GM23338 (cell line): ENCODE measurements at regions not wholly inside any gene's neighbourhood (a gene's known extent, or its start where the extent isn't known, plus 50 kb on each side); places are given as distances from the start of the nearest gene placed in this dataset.

Experiments
- ATAC-seq: fragments of 200-7000 bp; cut with Tn5 transposase; 3 replicates; pipeline ENCODE4 v1.9.1; 2020
- DNase-seq: peaks from one replicate; pipeline ENCODE4 v3.0.0-alpha.2; 2015; ENCODE audit warnings: low spot score
- H2AFZ ChIP-seq: fragments of 200-600 bp; sonication (generic); 2 replicates; pipeline ENCODE4 v1.8.0; 2016; ENCODE audit warnings: antibody characterized with exemption, mild to moderate bottlenecking, moderate library complexity
- H3F3A ChIP-seq: fragments of 200-600 bp; sonication (generic); replicated peaks from 2 replicates; pipeline ENCODE4 v1.8.0; 2017; ENCODE audit warnings: antibody characterized with exemption, mixed run types, low read depth
- H3K27ac ChIP-seq: fragments of 200-600 bp; sonication (generic); 2 replicates; pipeline ENCODE4 v1.6.1; 2016; ENCODE audit warnings: low read depth
- H3K27me3 ChIP-seq: fragments of 200-600 bp; sonication (generic); 2 replicates; pipeline ENCODE4 v1.8.0; 2016; ENCODE audit warnings: mild to moderate bottlenecking, mixed run types, moderate library complexity; ENCODE audit not compliant: insufficient read depth
- H3K36me3 ChIP-seq: fragments of 200-600 bp; sonication (generic); 2 replicates; pipeline ENCODE4 v1.8.0; 2016; ENCODE audit warnings: mild to moderate bottlenecking; ENCODE audit not compliant: insufficient read depth
- H3K4me1 ChIP-seq: fragments of 200-600 bp; sonication (generic); 2 replicates; pipeline ENCODE4 v1.8.0; 2016; ENCODE audit warnings: mild to moderate bottlenecking, moderate library complexity; ENCODE audit not compliant: insufficient read depth
- H3K4me2 ChIP-seq: fragments of 200-600 bp; sonication (generic); 2 replicates; pipeline ENCODE4 v1.7.1; 2017; ENCODE audit warnings: mixed run types
- H3K4me3 ChIP-seq: fragments of 200-600 bp; sonication (generic); 2 replicates; pipeline ENCODE4 v1.6.1; 2016; ENCODE audit warnings: mixed run types
- H3K79me2 ChIP-seq: fragments of 200-600 bp; sonication (generic); replicated peaks from 2 replicates; pipeline ENCODE4 v1.8.0; 2017; ENCODE audit warnings: mild to moderate bottlenecking; ENCODE audit not compliant: insufficient read depth
- H3K9me2 ChIP-seq: fragments of 200-600 bp; sonication (generic); 2 replicates; pipeline ENCODE4 v1.8.0; 2017; ENCODE audit not compliant: insufficient read depth
- H4K20me1 ChIP-seq: fragments of 200-600 bp; sonication (generic); replicated peaks from 2 replicates; pipeline ENCODE4 v1.8.0; 2017; ENCODE audit warnings: mild to moderate bottlenecking; ENCODE audit not compliant: insufficient read depth
- H3K27ac Mint-ChIP-seq: 2 replicates; pipeline ENCODE4 v1.8.0; 2020; ENCODE audit warnings: inconsistent platforms, mild to moderate bottlenecking, moderate library complexity, mixed read lengths
- H3K27me3 Mint-ChIP-seq: 3 replicates; pipeline ENCODE4 v1.8.0; 2022; ENCODE audit warnings: low read depth, mild to moderate bottlenecking, moderate library complexity, mixed read lengths, inconsistent platforms; ENCODE audit not compliant: insufficient read depth, poor library complexity
- H3K36me3 Mint-ChIP-seq: 3 replicates; pipeline ENCODE4 v1.8.0; 2021; ENCODE audit warnings: low read depth, mild to moderate bottlenecking, inconsistent platforms, moderate library complexity, mixed read lengths
- H3K4me1 Mint-ChIP-seq: 3 replicates; pipeline ENCODE4 v1.8.0; 2020; ENCODE audit warnings: mild to moderate bottlenecking, inconsistent platforms, mixed read lengths
- H3K4me3 Mint-ChIP-seq: 3 replicates; pipeline ENCODE4 v1.8.0; 2021; ENCODE audit warnings: moderate library complexity, mild to moderate bottlenecking, inconsistent platforms, mixed read lengths
- H3K9me3 Mint-ChIP-seq: 3 replicates; pipeline ENCODE4 v1.8.0; 2020; ENCODE audit warnings: moderate library complexity, mild to moderate bottlenecking, inconsistent platforms, mixed read lengths
- CREB1 ChIP-seq: fragments of 250-450 bp; sonication (Bioruptor Pico); IDR thresholded peaks from 2 replicates; pipeline ENCODE4 v1.5.0; 2020; ENCODE audit warnings: low read depth, mild to moderate bottlenecking, moderate library complexity
- CTCF ChIP-seq, 2 experiments: fragments of 200-600 bp in 1 of 2; sonication (generic) in 1 of 2; conservative IDR thresholded peaks; 2 replicates each; pipeline versions ENCODE4 v1.5.1 to v1.6.1; 2016 to 2017; ENCODE audit warnings: antibody characterized with exemption in 2 of 2, low read depth in 2 of 2, mild to moderate bottlenecking in 2 of 2, moderate library complexity in 1 of 2
- ETS1 ChIP-seq: IDR thresholded peaks from 2 replicates; pipeline ENCODE4 v1.6.1; 2016; ENCODE audit warnings: antibody characterized with exemption
- EZH2 ChIP-seq: fragments of 200-600 bp; sonication (generic); IDR thresholded peaks from one replicate; pipeline ENCODE4 v1.8.0; 2017; ENCODE audit warnings: antibody characterized with exemption, mild to moderate bottlenecking, low read depth; ENCODE audit not compliant: unreplicated experiment
- EZH2phosphoT487 ChIP-seq: fragments of 200-600 bp; sonication (generic); IDR thresholded peaks from one replicate; pipeline ENCODE4 v1.8.1; 2018; ENCODE audit warnings: antibody characterized with exemption; ENCODE audit not compliant: unreplicated experiment
- JUNB ChIP-seq: IDR thresholded peaks from one replicate; pipeline ENCODE4 v1.6.1; 2016; ENCODE audit warnings: antibody characterized with exemption; ENCODE audit not compliant: unreplicated experiment
- NANOG ChIP-seq: IDR thresholded peaks from 2 replicates; pipeline ENCODE4 v1.6.1; 2016; ENCODE audit warnings: antibody characterized with exemption, borderline replicate concordance
- POLR2AphosphoS5 ChIP-seq: IDR thresholded peaks from 2 replicates; pipeline ENCODE4 v1.6.1; 2016; ENCODE audit warnings: antibody characterized with exemption, low read depth
- STAT1 ChIP-seq: IDR thresholded peaks from one replicate; pipeline ENCODE4 v1.6.1; 2016; ENCODE audit warnings: antibody characterized with exemption; ENCODE audit not compliant: unreplicated experiment
- ZNF114 ChIP-seq: fragments of 250-450 bp; sonication (Bioruptor Pico); IDR thresholded peaks from 2 replicates; pipeline ENCODE4 v1.5.0; 2020; ENCODE audit warnings: mild to moderate bottlenecking, moderate library complexity
- ZNF331 ChIP-seq: fragments of 250-450 bp; sonication (Bioruptor Pico); IDR thresholded peaks from 2 replicates; pipeline ENCODE4 v1.5.0; 2020; ENCODE audit warnings: low read depth, mild to moderate bottlenecking, moderate library complexity
- ZNF462 ChIP-seq: fragments of 250-450 bp; sonication (Bioruptor Pico); IDR thresholded peaks from 2 replicates; pipeline ENCODE4 v1.5.0; 2020; ENCODE audit warnings: mild to moderate bottlenecking, moderate library complexity
- TF ChIP-seq, protein P1 (sequence below): IDR thresholded peaks from one replicate; pipeline ENCODE4 v1.6.1; 2018; ENCODE audit warnings: antibody characterized with exemption; ENCODE audit not compliant: unreplicated experiment

- Histone ChIP-seq H3K36me3 (no peaks in the 10 kb centered on the region), H3K4me3 (no peak overlapping the region), H3K4me1 (peaks cover 7% of the 10 kb centered on the region), H3K4me2 (no peak overlapping the region), H3K79me2 (no peaks in the 10 kb centered on the region), H4K20me1 (no peaks in the 10 kb centered on the region), H3K9me2 (peaks cover 12% of the 10 kb centered on the region; the same call in 1 of the 2 replicates), H3F3A (no peaks in the 10 kb centered on the region), H3K27ac (no peak overlapping the region), H3K27me3 (no peaks in the 10 kb centered on the region), H2AFZ (no peak overlapping the region)
- TF ChIP-seq POLR2AphosphoS5: no peak
- TF ChIP-seq CTCF (conservative IDR thresholded peaks at IDR 0.05; ENCODE audit: low read depth in 2 of 2): no peak
- TF ChIP-seq STAT1: no peak
- no peak for TF ChIP-seq ETS1
- TF ChIP-seq JUNB: no peak
- TF ChIP-seq ZNF114 (CRISPR knock-in tag): no peak
- TF ChIP-seq, protein P1, sequence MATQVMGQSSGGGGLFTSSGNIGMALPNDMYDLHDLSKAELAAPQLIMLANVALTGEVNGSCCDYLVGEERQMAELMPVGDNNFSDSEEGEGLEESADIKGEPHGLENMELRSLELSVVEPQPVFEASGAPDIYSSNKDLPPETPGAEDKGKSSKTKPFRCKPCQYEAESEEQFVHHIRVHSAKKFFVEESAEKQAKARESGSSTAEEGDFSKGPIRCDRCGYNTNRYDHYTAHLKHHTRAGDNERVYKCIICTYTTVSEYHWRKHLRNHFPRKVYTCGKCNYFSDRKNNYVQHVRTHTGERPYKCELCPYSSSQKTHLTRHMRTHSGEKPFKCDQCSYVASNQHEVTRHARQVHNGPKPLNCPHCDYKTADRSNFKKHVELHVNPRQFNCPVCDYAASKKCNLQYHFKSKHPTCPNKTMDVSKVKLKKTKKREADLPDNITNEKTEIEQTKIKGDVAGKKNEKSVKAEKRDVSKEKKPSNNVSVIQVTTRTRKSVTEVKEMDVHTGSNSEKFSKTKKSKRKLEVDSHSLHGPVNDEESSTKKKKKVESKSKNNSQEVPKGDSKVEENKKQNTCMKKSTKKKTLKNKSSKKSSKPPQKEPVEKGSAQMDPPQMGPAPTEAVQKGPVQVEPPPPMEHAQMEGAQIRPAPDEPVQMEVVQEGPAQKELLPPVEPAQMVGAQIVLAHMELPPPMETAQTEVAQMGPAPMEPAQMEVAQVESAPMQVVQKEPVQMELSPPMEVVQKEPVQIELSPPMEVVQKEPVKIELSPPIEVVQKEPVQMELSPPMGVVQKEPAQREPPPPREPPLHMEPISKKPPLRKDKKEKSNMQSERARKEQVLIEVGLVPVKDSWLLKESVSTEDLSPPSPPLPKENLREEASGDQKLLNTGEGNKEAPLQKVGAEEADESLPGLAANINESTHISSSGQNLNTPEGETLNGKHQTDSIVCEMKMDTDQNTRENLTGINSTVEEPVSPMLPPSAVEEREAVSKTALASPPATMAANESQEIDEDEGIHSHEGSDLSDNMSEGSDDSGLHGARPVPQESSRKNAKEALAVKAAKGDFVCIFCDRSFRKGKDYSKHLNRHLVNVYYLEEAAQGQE: no peak
- no peak for TF ChIP-seq ZNF462
- TF ChIP-seq EZH2phosphoT487: no peak
- no peak for TF ChIP-seq EZH2
- no peak for TF ChIP-seq CREB1
- no peak for TF ChIP-seq NANOG
- TF ChIP-seq ZNF331 (CRISPR knock-in tag): no peak
- Mint-ChIP-seq H3K27ac (no peak overlapping the region), H3K9me3 (no peaks in the 10 kb centered on the region; the same call in 2 of the 3 replicates), H3K36me3 (no peaks in the 10 kb centered on the region), H3K27me3 (peaks cover 5% of the 10 kb centered on the region), H3K4me3 (no peak overlapping the region), H3K4me1 (peaks cover 21% of the 10 kb centered on the region)
- ATAC-seq (no peak), DNase-seq (no peak)
These were observed 165.8 kb downstream of the INSIG2 start for GRCh38 chr2:118254116-118254515.
